ENCODE measurements at regions not wholly inside any gene's neighbourhood (a gene's known extent, or its start where the extent isn't known, plus 50 kb on each side); places are given as distances from the start of the nearest gene placed in this dataset.
A peak's percentile ranks its signal among the peaks of the same experiment; 100 is the strongest.
"Not testable (repeated sequence)": the region's sequence is repeated elsewhere in the genome, so short reads cannot be mapped to it uniquely, and the experiment has no call there.

DNA sequence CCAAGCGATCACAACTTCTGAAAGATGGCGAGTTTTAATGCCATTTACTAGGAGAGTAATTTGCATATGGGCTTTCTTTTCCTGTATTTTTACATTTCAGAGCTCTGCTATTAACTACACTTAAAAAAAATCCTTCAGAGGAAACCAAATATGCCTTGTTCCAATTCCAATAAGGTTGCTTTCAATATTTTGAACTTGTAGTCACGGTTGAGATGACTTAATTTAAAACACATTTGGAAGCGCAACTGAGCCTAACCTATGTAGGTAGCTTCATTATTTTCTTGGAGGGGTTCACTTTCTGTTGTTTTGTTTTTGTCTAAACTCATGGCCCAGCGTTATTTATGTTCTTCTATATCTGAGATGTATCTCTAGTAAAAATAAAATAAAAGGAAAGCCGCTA, 93.4 kb downstream of the BLID start:
- no peak for DNase-seq

DNA sequence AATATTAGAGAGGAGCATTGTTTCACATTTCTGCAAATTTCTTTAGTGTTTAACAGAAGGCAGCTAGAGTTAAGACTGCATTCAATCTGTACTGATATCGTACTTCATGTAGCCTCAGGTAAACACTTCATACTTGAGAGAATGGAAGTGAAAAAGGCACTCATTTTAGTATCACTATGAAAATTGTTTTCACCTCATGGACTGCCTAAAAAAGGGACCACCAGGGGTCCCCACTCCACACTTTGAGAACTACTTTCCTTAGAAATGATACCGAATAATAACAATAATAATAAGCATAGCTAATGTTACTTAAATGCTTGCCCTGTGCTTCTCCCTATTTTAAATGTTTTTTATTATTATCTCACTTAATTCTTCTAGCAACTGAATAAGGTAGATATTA, 95.1 kb downstream of the BLID start:
- no peak for DNase-seq

DNA sequence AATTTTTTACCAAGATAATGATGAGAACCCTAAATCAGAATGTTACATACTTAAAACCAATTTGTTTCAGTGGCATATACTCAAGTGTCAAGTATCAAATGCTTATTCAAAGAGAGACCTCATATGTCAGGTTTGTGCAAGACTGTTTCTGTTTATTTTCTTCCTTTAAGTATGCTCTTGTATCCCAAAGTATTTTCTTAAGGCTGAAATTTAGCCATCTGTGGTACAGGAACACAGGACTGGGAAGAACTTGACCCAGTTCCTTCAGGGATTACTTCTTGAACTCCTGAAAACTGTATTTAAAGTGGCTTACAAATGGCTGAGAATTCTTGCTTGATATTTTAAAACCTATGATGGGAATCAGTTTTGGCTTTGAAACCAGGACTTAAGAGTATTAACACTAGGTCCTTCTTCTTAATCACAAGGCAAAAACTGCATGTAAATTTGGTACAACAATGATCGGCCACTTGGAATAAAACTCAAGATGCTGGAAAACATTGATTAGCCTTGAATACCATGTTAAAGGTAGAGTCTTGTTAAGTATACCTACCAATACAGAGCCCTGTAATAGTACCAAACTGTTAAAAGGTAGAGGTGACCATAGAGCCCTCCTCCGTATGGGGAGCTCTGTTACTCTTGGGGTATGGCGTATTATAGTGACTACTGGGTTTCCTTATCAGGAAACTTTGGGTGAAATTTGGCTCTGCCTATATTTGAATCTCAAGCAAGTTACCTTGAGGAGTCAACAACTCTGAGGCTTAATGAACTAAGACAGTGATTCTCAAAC, 95.9 kb downstream of the BLID start:
- no peak for DNase-seq

DNA sequence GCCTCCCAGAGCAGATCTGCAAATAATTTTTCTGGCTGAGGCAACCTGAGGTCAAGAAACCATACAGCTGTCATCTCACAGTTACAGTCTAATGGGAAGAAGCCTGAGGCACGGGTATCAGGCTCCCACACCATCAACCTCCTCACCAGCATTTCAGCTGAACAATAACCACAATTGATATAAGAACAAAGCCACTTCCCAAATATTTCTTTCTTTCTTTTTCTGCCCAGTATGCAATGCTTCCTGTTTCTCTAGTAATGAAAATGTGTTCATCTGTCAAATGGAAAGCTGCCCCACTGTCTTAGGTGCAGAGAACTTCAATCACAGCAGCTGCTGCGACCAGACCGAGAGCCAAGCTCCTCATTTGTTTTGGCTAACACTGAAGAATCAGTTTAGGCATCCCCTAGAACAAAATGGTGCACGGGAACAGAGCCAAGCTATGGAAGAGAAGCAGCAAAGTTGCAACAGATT, 108.4 kb downstream of the BLID start:
- no peak for DNase-seq

DNA sequence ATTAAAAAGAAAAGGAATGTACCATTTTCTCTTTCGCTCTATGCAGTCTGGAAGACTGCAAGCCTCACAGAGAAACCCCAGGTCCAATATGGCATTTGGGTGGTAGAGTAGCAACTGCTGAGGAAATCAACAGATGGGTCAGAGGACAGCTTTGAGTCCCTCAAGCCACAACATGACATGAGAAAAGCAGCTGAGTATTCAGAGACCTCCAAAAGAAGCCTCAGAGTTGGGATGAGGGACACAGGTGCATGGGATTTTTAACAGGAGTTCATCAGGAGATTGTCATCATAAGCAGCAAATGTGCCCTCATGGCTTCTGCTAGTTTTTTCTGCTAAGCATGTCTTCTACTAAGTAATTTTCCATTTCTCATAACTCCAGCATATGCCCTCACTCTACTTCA, 111.6 kb downstream of the BLID start:
- DNase-seq = no peak

DNA sequence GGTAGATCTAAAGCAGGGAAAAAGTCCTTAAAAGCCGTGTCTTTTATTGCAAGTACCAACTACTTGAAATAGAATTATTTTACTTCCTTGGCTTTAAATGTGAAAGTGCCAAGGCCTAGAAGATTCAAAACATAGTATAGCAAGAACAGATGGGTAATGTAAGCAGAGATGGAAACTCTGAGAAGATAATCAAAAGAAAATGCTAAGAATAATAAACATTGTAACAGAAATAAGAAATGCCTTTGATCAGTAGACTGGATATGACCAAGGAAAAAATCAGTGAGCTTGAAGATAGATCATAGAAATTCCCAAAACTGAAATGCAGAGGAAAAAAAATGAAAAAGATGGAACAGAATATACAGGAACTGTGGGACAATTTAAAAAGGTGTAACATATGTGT, 113.1 kb downstream of the BLID start:
- no peak for DNase-seq

DNA sequence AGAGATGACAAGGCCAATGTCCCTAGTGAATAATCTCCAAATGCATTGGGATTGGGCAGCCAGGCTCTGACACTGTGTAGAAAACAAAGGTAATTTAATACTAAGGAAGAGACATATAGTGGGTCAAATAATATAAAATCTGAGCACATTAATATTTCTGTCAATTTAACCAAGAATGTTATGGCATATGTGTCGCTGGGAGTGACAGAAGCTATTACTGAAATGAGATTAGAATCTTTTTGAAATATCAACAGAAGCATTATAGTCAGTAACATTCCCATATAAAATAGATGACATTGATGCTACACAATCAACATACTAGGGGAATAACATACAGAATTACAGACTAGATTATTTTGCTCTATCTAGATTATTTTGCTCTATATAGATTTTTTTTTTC, 114.0 kb downstream of the BLID start:
- no peak for DNase-seq

DNA sequence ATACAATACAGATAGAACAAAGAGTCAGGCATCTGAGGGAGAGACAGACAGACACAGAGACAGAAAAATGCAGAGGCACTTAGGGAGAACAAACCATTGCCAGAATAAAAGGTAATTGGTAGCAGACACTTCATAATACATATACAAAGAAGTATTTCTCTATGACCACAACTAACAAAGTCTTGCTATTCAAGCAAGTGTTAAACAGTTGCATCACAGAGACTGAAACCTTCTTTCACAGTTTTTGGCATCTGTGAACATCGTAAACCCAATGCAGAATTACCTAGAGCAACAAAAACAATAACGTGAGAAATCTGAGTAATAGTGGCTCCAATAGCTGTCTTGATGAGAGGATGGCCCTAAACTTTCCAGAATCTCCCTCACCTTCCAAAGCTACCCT, 116.4 kb downstream of the BLID start:
- DNase-seq = no peak

DNA sequence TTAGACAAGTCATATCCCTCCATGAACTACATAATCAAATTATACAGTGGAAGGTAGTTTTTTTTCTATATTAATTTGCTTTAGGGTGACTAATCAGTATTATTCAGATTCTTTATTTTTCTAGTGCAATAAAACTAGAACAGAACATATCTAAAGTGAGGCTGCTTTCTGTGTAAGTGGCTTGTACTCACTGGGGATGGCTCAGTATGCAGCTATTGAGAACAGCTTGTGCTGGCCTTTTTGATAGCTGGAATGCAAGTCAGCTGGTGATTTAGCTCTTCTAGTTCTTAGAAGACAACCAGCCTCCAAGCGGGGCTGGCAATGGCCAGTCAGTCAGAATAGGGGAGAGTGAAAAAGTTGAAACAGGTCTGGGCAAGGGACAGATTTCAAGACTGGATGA, 119.4 kb downstream of the BLID start:
- no peak for DNase-seq

DNA sequence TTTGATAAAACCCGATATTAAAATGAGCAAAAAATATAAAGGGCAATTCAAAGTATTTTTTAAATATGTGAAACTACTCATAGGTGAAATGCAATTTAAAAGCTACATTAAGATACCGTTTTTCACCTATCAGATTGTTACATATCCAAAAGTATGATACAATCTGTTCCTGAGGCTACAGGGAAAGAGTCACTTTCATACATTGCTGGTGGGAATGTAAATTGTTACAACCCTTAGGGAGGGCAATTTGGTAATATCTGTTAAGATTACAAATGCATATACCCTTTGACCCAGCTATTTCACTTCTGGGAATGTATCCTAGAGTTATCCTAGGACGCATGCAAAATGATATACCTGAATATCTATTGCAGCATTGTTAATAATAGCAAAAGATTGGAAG, 132.1 kb downstream of the BLID start:
- DNase-seq = no peak

DNA sequence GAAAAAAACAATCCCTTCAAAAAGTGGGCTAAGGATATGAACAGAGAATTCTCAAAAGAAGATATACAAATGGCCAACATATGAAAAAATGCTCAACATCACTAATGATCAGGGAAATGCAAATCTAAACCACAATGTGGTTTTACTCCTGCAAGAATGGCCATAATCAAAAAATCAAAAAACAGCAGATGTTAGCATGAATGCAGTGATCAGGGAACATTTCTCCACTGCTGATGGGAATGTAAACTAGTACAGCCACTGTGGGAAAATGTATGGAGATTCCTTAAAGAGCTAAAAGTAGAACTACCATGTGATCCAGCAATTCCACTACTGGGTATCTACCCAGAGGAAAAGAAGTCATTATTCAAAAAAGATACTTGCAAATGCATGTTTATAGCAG, 138.1 kb downstream of the BLID start:
- not testable (repeated sequence) for DNase-seq

DNA sequence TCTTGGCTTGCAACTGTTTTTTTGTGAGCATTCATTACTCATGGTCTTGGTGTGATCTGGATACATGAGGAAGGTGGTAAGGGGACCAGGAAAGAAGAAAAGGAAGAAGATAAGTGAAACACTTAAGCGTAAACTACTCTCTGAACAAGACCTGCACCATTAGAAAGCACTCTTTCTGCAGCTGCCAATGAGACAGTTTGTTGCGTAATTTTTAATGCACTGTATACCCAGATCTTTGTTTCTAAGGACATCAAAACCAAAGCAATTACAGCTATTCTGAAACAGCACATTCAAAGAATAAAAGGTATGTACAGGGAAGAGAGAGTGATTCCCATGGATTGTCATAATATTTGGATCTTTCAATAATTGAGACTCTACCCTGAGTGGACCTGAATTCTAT, 147.4 kb downstream of the BLID start:
- DNase-seq = no peak

DNA sequence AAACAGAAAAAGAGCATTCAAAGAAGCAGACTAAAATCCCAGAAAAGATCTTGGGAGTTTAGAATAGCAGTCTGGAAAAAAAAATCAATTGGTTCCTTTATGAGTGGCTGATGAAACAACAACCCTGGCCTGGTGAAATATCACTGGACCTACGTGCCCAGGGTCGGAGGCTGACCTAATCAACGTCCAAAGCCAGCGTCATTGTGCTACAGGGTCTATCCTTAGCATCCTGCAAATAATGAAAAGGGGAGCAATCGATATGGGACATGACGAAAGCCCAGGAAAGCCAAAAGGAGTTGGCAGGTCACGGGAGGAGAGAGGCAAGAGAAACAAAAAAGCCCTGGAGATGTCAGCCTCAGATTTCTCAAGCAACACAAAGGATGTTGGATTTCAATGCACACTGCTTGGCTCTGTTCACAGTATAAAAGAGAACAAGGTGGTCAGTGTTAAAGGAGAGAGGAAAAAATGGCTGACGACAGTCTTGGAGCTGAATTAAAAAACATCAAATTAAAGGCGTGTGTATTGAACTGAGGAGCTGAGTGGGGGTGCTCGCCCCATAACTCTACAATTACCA, 148.8 kb downstream of the BLID start:
- DNase-seq = no peak

DNA sequence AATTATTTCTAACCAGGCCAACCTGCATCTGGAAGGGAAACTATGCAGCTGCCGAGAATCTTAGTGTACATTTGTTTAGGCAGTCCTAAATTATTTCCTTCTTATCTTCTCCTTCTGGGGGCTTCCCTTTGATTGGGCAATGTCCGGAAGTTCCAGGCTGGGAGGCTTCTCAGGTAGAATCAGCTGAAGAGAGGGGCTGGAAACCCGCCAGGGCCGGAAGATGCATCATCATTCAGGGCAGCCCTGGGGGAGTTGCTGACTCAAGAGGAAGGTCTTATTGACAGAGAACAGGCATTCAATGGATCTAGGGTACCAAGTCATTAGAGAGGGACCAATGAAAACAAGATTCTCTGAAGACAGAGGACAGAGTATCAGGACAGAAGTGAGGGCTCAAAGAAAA, 150.7 kb downstream of the BLID start:
- DNase-seq = no peak

DNA sequence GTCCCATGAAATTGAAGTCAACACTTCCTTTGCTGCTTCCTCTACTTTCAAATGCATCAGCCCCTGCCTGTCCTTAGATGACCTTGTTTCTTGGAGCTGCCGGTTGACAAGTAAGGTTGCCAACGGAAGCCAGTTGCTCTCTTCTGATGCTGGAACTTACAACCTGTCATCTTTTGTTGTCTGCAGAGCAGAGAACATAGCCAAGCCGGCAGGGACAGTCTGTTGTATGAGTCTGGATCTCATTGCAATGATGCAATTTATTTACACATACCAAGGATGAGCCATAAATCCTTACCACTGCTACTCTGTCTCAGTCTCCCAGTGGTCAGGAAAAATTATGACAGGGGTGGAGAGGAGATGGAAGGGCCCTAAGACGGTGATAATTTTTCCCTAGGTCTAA, 151.4 kb downstream of the BLID start:
- peak; percentile 4 for DNase-seq

DNA sequence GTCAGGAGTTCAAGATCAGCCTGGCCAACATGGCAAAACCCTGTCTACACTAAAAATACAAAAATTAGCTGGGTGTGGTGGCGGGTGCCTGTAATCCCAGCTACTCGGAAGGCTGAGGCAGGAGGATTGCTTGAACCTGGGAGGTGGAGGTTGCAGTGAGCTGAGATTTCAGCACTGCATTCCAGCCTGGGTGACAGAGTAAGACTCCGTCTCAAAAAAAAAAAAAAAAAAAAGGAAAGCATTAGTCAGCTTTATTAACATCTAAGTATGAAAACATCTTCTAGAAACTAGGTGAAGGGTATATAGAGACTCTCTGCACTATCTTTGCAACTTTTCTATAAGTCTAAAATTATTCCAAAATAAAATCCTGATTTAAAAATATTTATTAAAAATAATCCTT, 152.2 kb downstream of the BLID start:
- DNase-seq = not testable (repeated sequence)

DNA sequence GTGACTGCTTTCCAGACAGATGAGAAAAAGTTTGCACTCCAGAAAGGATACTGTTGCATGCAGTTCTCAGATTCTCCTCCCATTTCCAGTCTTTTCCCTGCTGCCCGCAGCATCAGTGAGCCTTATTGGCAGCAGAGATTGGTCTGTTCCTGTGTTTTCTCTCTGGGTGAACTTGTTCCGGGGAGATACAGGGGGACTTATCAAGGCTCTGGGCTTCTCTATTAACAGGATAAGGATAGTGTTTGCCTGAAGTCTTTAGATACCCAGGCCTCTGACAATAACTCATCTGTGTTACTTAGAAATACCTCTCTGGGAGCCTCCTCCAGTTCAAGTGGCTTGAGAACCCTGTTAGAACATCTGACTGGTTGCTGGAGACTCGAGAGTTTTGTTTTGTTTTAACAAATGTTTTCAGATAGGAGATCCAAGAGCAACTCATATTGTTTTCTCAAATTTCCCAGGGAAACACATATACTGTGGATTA, 154.7 kb downstream of the BLID start:
- no peak for DNase-seq

DNA sequence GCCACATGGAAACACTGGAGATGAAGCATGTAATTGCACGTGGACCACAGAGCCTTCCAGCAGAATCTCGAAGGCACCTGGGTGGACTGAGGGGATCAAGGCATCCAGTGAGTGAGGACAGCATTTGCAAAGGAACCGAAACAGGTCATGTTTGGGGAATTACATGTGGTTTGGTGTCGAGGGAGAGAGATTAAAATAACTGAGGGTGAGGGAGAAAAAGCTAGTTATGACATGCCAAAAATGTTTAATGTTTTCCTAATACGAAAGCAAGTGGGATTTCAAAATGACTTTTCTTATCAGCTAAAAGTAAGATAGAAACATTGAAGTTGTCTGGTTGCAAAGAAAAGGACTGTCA, 157.1 kb downstream of the BLID start:
- no peak for DNase-seq

DNA sequence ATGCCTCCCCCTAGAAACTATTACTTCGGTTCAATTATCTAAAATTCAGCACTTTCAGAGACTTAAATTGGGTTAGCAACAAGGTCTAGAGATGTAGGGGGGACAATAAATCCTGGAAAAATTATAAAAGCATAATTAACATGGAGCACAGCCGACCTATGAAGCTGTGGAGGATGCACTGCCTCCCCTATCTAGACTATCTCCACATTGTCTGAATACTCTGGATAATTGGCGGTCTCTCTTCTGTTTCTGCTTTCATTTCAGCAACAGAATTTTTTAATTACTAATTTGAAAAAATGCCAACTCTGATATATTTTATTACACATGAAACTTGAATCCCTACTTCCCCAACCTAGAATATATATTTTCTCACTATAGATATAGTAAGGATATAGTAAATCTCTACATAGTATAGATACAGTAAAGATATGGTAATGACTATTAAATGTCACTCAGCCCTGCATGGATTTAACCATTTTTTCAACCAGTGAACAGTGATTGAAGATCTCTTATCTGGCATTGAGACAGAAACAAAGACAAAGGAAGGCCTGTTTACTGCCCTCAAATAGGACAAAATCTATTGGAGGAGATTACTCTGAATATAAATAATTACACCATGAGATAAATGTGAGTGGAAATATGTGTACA, 157.6 kb downstream of the BLID start:
- no peak for DNase-seq

DNA sequence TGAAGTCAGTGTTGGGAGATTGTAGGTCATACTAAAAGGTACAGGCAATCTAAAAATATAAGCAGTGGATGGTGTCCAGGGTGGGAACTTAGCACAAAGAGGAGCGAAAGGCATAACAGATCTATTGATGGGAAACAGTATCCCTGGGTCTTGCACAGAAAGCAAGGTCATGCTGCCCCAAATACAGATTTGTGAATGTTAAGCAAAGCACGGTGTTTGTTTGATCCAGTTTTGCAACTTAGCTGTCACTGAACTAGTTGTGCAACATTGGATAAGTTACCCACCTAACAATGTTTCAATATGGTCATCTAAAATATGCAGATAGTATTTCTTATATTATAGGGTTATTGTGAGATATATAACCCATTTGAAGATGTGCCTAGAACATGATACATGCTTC, 162.9 kb downstream of the BLID start:
- DNase-seq = no peak

DNA sequence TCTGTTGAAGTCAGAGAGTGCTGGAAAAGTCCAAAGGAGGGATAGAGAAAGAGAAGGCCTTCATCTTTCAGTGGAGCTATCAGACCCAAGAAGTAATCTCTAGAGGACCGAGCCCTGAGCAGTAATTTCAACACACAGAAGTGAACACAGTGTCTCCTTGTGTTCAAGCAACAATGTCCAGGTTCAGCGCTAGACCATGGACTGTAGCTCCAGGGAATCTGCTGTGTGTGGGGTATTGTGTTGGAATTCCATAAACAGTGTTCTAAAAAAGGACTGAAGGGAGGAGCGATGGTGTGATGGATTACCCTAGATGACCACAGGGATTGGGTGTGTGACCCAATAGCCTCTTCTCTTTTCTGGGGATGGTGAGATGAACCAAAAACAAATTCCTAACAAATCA, 165.9 kb downstream of the BLID start:
- no peak for DNase-seq

DNA sequence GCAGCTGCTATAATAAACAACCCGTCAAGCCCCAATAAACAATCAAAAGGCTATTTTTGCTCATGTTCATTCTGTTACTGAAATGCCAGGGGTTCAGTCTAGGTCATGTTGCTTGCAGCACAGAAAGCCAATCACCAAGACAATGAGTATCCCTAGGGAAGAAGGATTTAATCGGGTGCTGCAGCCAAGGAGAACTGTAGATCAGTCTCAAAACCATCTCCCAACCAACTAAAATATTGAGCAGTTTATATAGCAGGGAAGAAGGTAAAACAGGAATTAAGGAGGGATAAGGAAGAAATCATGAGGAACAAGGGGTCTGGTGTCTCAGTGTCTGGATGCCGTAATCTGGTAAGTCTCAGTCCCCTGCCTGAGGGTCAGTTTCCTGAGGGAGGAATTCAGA, 169.5 kb downstream of the BLID start:
- DNase-seq = no peak

DNA sequence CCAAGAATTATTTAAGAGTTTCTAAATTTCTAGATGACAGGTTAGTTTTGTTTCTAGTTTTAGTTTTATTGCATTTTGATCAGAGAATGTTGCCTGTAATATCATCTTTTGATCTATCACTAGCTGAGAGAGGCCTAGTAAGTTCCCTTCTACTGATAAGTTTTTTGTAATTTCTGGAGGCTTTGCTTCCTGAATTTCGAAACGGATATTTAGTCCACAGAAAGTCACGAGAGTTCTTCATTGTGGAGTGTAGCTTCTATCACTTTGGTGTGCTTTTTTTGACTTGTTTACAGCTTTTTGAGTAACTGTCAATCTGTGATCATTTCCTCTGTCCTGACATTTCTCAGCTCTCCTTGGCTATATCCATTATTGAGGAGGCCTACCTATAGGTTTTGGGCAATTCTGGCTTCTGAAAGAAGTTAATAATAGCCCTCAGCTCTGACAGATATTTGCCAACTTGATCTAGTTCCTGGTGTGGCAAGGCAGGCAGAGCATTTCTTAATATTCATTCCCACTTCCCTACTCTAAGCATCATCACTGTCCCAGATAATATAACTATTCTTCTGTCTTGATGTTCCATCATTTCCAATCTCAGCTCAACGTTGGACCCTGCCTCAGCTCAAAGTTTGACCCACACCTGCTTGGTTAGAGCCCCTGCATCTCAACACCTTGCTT, 171.3 kb downstream of the BLID start:
- no peak for DNase-seq

Data from right kidney (tissue), 1 donor.